Stimulated activated naive B cell treated with anti-CD40 and anti-IgM and Interleukin-4, amounts not matched to agents 10 μg/mL and 1 μg/mL and 100 μg/mL, for 72 hours (primary cell): ENCODE measurements at regions not wholly inside any gene's neighbourhood (a gene's known extent, or its start where the extent isn't known, plus 50 kb on each side); places are given as distances from the start of the nearest gene placed in this dataset.
"Not testable (repeated sequence)": the region's sequence is repeated elsewhere in the genome, so short reads cannot be mapped to it uniquely, and the experiment has no call there.

Experiments
- ATAC-seq, 2 donors: fragments of 150-1000 bp; cut with Tn5 transposase; replicated peaks; 2 replicates each; pipeline ENCODE4 v1.10.0; 2021; ENCODE audit warnings: moderate library complexity in 1 of 2
- DNase-seq: peaks from one replicate; pipeline ENCODE4 v3.0.0; 2021
- H3K27ac Mint-ChIP-seq: one replicate; pipeline ENCODE4 v1.8.0; 2022; ENCODE audit warnings: mild to moderate bottlenecking, mixed read lengths
- H3K27me3 Mint-ChIP-seq, 2 donors: one replicate each; pipeline ENCODE4 v1.8.0; 2022; ENCODE audit warnings: mixed read lengths in 2 of 2
- H3K36me3 Mint-ChIP-seq, 2 donors: one replicate each; pipeline ENCODE4 v1.8.0; 2022; ENCODE audit warnings: mixed read lengths in 2 of 2, mild to moderate bottlenecking in 1 of 2
- H3K4me1 Mint-ChIP-seq, 2 donors: one replicate each; pipeline ENCODE4 v1.8.0; 2022; ENCODE audit warnings: mixed read lengths in 2 of 2, mild to moderate bottlenecking in 1 of 2
- H3K4me3 Mint-ChIP-seq, 2 donors: one replicate each; pipeline ENCODE4 v1.8.0; 2022; ENCODE audit warnings: mild to moderate bottlenecking in 2 of 2, mixed read lengths in 2 of 2, moderate library complexity in 1 of 2
- H3K9me3 Mint-ChIP-seq, 2 donors: one replicate each; pipeline ENCODE4 v1.8.0; 2022; ENCODE audit warnings: mixed read lengths in 2 of 2, mild to moderate bottlenecking in 1 of 2

DNA sequence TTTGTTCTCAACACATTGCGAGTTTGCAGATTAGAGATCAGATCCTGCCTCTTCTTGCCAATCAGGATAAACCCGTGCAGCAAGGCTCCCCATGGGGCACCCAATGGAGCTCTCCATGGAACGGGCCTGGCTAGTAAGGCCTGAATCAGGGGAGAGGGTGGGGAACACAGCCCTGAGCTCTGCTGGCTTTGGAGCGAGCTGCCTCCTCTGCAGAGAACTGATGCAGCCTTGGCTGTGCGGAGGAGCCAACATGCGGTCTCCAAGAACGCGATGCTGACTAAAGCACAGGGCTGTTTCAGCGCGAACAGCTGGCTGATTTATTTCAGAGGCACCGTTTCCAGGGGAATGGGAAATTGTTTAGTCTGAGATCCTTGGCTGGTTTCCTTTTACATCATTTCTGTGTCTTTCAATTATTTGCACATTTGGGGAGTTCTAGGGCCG is 139.7 kb downstream of the TSEN15 start:
- DNase-seq (no peak), ATAC-seq (no peak)
- H3K4me1 Mint-ChIP-seq = no peaks in the 10 kb centered on the region
- H3K4me3 Mint-ChIP-seq = no peak overlapping the region
- no peaks in the 10 kb centered on the region for H3K9me3 Mint-ChIP-seq
- H3K27me3 Mint-ChIP-seq = peaks cover 5 to 25% of the 10 kb centered on the region in 2 donors
- H3K36me3 Mint-ChIP-seq = no peaks in the 10 kb centered on the region
- no peak overlapping the region for H3K27ac Mint-ChIP-seq

DNA sequence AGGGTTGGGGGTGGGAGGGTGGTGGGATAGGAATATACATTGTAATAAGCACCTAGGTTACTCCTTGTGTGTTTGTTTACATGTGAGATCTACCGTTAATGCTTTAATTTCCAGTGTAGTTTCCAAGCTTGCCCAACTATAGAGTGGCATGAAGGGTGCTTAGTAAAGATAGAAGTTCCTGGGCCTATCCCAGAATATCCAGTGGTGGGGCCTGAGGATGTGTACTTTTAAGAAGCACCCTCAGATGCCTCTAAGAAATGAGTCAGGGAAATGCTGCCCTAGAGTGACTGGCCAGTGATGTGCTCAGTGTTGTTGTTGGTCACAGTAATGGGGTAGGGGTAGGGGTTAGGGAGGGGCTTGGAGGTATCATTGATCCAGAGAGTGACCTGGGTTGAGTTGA is 141.3 kb downstream of the TSEN15 start:
- Mint-ChIP-seq H3K27me3 (peaks cover 5 to 25% of the 10 kb centered on the region in 2 donors), H3K4me3 (no peak overlapping the region), H3K4me1 (no peaks in the 10 kb centered on the region), H3K36me3 (no peaks in the 10 kb centered on the region), H3K9me3 (no peaks in the 10 kb centered on the region), H3K27ac (no peak overlapping the region)
- no peak for ATAC-seq
- no peak for DNase-seq

DNA sequence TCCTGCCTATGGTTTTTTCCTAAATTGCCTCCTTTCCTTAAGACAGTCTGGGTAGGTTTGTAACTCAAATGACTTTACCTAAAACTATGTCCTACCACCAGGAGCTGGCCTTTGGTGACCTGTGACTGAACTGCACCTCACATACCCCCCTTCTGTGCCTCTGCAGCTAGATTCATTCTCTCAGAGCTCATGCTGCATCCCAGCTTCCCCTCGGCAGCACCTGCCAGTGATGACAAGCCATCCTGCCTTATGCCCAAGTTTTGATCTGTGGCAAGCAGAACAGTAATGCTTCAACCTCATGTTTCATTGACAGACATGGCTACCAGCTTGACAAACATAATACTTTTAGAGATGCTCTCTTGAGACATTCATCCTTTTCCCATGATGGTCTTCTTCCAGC is 141.9 kb downstream of the TSEN15 start:
- no peak for ATAC-seq
- no peaks in the 10 kb centered on the region for H3K4me1 Mint-ChIP-seq
- H3K27me3 Mint-ChIP-seq = peaks cover 5 to 25% of the 10 kb centered on the region in 2 donors
- no peaks in the 10 kb centered on the region for H3K9me3 Mint-ChIP-seq
- H3K4me3 Mint-ChIP-seq = no peak overlapping the region
- H3K36me3 Mint-ChIP-seq = no peaks in the 10 kb centered on the region
- H3K27ac Mint-ChIP-seq = no peak overlapping the region
- DNase-seq = no peak

DNA sequence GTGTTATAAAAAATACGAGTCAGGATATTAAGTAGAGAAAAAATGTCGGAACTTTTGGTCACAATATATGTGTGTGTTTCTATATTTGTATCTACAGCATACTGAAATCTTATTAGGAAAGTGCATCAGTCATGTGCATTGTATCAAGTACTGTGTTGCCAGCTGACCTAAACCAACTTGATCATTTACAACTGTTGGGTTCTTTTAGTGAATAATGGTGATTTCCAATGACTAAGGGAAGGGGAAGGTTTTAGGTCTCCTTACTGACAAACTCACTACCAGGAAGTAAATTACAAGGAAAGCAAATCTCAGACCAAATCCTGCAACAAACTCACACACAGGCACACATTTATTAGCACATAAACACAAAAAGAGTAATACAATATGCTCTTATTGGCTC is 142.7 kb downstream of the TSEN15 start:
- Mint-ChIP-seq H3K4me3 (no peak overlapping the region), H3K9me3 (no peaks in the 10 kb centered on the region), H3K27ac (no peak overlapping the region), H3K36me3 (no peaks in the 10 kb centered on the region), H3K27me3 (peaks cover 5 to 25% of the 10 kb centered on the region in 2 donors), H3K4me1 (no peaks in the 10 kb centered on the region)
- DNase-seq (no peak), ATAC-seq (no peak)

DNA sequence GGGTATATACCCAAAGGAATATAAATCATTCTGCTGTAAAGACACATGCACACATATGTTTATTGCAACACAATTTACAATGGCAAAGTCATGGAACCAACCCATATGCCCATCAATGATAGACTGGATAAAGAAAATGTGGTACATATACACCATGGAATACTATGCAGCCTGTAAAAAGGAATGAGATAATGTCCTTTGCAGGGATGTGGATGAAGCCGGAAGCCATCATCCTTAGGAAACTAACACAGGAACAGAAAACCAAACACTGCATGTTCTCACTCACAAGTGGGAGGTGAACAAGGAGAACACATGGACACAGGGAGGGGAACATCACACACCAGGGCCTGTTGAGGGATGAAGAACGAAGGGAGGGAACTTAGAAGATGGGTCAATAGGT is 144.2 kb downstream of the TSEN15 start:
- not testable (repeated sequence) for DNase-seq, H3K9me3 Mint-ChIP-seq, H3K4me1 Mint-ChIP-seq, H3K4me3 Mint-ChIP-seq, H3K27ac Mint-ChIP-seq, ATAC-seq, H3K36me3 Mint-ChIP-seq
- peaks cover 0 to 17% of the 10 kb centered on the region in 2 donors for H3K27me3 Mint-ChIP-seq

DNA sequence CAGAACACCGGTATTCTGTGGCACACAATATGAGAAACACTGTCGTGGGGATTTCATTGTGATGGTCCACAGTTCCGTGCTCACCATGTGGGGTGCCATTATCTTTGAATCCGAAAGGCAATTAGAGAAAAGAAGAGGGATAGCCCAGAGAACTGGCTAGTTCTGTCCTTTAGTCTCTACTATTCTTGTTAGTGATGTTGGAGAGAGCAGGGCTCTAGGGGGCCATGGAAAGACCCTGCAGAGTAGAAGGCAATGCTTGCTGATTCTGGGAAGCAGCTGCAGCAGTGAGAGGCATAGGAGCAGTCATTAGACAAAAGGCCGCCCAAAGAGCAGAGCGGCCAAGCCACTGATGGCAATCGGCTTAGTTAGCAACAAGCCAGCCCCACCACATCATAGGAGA is 146.3 kb downstream of the TSEN15 start:
- H3K9me3 Mint-ChIP-seq = no peaks in the 10 kb centered on the region
- no peak overlapping the region for H3K27ac Mint-ChIP-seq
- H3K27me3 Mint-ChIP-seq = peaks cover 4 to 17% of the 10 kb centered on the region in 2 donors
- H3K4me1 Mint-ChIP-seq = no peaks in the 10 kb centered on the region
- ATAC-seq (no peak), DNase-seq (no peak)
- H3K36me3 Mint-ChIP-seq = no peaks in the 10 kb centered on the region
- no peak overlapping the region for H3K4me3 Mint-ChIP-seq

DNA sequence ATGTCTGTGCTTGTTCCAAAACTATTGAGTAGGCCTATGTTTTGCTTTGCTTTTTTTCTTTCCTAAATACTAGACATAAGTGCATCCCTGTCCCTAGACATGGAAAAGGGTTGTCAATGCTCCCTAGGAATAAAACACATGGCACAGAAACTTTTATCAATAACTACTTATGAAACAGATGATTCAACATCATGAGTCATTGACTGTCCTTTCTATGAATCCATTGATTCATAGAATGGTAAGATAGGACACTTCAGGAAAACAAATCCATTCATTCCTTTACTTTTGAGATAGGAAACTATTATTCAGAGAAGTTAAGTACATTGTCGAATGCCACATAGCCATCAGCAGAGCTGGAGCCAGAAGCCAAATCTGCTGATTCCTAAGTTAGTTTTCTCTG is 147.5 kb downstream of the TSEN15 start:
- H3K27ac Mint-ChIP-seq = no peak overlapping the region
- no peaks in the 10 kb centered on the region for H3K4me1 Mint-ChIP-seq
- H3K4me3 Mint-ChIP-seq = no peak overlapping the region
- peaks cover 4 to 8% of the 10 kb centered on the region in 2 donors for H3K27me3 Mint-ChIP-seq
- H3K9me3 Mint-ChIP-seq = no peaks in the 10 kb centered on the region
- H3K36me3 Mint-ChIP-seq = no peaks in the 10 kb centered on the region
- ATAC-seq (no peak), DNase-seq (no peak)

DNA sequence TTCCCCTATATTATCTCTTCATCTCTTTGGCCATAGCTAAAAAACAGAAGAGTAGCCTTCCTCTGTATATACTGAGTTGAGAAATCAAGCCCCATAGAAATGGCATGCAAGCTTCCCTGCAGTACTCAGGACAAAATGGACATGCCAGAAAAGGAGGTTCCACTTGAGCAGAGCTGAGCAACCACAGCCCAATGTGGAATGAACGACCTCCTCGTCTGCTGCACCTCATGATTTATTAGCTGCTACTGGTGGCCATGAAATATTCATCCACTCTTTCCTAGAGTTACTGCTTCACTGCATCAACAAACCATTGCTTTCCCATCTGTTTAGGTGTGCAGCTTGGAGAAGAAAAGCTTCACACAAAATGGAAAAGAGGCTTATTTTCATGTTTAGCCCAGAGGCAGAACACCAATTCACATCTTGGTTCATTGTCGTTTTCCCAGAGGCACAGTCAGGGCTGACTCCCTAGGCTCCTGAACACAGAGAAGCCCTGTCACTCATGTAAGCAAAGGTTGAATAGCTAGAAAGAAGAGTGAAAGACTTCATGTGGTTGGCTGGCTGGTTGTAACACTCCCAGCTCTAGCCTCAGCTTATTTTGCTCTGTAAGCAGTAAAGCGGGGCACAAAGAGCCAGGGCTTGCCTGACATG is 148.0 kb downstream of the TSEN15 start:
- H3K9me3 Mint-ChIP-seq = no peaks in the 10 kb centered on the region
- ATAC-seq (no peak), DNase-seq (no peak)
- no peaks in the 10 kb centered on the region for H3K36me3 Mint-ChIP-seq
- H3K4me3 Mint-ChIP-seq = no peak overlapping the region
- no peaks in the 10 kb centered on the region for H3K4me1 Mint-ChIP-seq
- no peak overlapping the region for H3K27ac Mint-ChIP-seq
- peaks cover 4 to 8% of the 10 kb centered on the region in 2 donors for H3K27me3 Mint-ChIP-seq

DNA sequence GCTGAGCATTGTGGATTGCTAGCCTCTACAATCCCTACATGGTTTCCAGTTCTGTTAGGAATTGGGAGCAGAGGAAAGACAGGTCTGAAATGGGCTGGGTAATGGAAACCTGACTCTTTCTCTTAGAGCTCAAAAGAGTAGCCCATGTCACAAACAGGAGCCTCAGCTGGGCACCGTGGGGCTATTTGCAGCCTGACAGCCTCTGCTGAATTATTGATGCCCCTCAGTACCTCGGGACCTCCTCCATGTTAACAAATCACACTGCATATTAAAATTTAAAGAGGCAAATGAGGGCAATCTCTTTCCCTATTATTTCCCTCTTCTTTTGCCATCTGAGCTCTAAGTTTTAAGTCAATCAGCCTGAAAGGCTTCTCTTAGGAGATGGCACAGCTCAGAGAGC is 157.1 kb downstream of the TSEN15 start:
- no peak for DNase-seq
- ATAC-seq = no peak
- peaks cover 11 to 16% of the 10 kb centered on the region in 2 donors for H3K4me1 Mint-ChIP-seq
- H3K36me3 Mint-ChIP-seq = no peaks in the 10 kb centered on the region
- no peak overlapping the region for H3K4me3 Mint-ChIP-seq
- H3K27ac Mint-ChIP-seq = no peak overlapping the region
- H3K9me3 Mint-ChIP-seq = peaks cover 0 to 2% of the 10 kb centered on the region in 2 donors
- no peaks in the 10 kb centered on the region for H3K27me3 Mint-ChIP-seq

DNA sequence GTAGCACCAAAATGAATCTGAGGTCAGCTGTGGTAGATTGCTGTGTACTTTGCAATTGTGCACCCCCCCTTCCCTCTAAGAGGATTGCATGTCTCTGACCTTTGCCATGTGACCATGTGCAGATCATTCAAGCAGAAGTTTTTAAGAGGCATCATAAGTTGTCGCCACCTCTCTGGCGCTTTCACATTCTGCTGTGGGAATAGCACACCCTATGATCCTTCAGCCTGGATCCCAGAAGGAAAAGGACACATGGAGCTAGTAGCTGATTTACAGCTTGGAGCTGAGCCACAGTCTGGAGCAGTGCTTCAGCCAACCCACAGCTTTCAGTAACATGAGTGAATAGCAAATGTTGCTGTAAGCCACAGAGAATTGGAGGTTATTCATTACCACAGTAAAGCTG is 158.5 kb downstream of the TSEN15 start:
- Mint-ChIP-seq H3K36me3 (no peaks in the 10 kb centered on the region), H3K9me3 (peaks cover 0 to 2% of the 10 kb centered on the region in 2 donors), H3K27me3 (no peaks in the 10 kb centered on the region), H3K27ac (no peak overlapping the region), H3K4me1 (peaks cover 11 to 16% of the 10 kb centered on the region in 2 donors), H3K4me3 (no peak overlapping the region)
- DNase-seq = no peak
- no peak for ATAC-seq

DNA sequence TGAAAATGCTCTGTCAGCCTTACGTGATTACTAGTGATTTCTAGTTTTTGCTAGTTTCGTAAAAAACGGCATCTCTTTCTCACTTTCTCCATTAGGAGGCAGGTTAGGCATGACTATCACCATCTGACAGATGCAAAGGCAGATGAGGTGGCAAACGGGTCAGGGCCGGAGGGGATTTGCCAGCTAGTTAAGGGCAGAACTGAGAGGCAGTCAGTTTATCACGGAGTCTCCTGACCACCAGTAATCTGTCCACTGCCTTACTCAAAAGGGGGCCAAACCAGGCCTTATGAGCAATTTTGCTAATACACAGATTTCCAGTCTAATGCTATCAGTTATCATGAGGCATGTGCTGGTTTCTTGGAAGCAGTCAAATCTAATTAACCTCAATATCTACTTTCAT is 159.3 kb downstream of the TSEN15 start:
- H3K27me3 Mint-ChIP-seq = no peaks in the 10 kb centered on the region
- no peak overlapping the region for H3K27ac Mint-ChIP-seq
- no peak for ATAC-seq
- H3K36me3 Mint-ChIP-seq = no peaks in the 10 kb centered on the region
- H3K9me3 Mint-ChIP-seq = peaks cover 0 to 2% of the 10 kb centered on the region in 2 donors
- H3K4me1 Mint-ChIP-seq = peaks cover 11 to 16% of the 10 kb centered on the region in 2 donors
- no peak for DNase-seq
- H3K4me3 Mint-ChIP-seq = no peak overlapping the region

DNA sequence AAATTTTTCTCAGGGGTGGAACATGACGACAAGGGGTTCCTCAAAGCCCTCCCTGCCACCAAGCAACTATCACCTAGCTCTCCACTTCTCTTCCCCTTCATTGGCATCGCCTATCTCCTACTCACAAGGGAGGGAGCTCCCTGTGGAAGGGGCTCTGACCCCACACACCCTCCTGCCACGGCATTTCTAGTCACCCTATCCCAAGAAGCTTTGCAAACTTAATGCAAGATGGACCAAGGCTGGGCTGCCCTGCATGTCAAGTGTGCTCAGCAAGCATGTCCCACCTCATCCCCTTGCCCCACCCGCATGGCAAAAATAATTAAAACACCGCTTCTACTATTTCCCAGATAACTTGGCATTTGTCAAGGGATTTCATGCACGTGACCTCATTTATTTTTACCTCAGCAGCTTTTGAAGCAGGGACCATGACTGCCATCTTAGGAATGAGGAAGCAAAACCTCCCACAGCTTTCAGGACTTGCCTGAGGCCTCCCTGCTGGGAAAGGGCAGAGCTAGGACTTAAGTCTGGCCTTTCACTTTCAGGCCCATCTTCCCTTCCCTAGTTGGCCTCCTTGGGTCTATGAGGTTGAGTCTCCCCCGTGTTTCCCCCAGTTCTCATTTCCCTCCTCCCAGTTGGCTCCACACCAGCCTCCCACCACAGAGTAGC is 161.3 kb downstream of the TSEN15 start:
- H3K4me1 Mint-ChIP-seq = peaks cover 11 to 16% of the 10 kb centered on the region in 2 donors
- peaks cover 0 to 5% of the 10 kb centered on the region in 2 donors for H3K27me3 Mint-ChIP-seq
- H3K36me3 Mint-ChIP-seq = no peaks in the 10 kb centered on the region
- DNase-seq (no peak), ATAC-seq (peak; percentile 60 to 65)
- H3K4me3 Mint-ChIP-seq = no peak overlapping the region
- peak overlapping the region; percentile 3 for H3K27ac Mint-ChIP-seq
- H3K9me3 Mint-ChIP-seq = peaks cover 0 to 2% of the 10 kb centered on the region in 2 donors

DNA sequence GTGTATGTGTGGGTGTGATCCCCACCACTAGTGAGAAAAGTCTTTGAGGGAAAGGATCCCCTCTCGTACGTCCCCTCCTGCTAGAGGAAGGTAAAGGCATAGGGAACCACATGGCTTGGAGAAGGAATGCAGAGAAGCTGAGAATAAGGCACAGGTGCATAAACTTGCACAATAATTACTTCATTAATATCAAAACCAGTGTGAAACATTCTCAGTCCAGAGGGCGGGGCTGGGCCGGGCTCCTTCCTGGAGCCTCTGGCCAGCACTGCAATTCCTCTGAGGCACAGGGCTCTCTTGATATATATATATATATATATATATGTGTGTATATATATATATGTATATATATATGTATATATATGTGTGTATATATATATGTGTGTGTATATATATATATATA is 162.6 kb downstream of the TSEN15 start:
- Mint-ChIP-seq H3K36me3 (no peaks in the 10 kb centered on the region), H3K4me3 (no peak overlapping the region), H3K27ac (no peak overlapping the region), H3K27me3 (peaks cover 0 to 5% of the 10 kb centered on the region in 2 donors), H3K4me1 (peaks cover 11 to 16% of the 10 kb centered on the region in 2 donors), H3K9me3 (peaks cover 0 to 2% of the 10 kb centered on the region in 2 donors)
- DNase-seq (no peak), ATAC-seq (no peak)

DNA sequence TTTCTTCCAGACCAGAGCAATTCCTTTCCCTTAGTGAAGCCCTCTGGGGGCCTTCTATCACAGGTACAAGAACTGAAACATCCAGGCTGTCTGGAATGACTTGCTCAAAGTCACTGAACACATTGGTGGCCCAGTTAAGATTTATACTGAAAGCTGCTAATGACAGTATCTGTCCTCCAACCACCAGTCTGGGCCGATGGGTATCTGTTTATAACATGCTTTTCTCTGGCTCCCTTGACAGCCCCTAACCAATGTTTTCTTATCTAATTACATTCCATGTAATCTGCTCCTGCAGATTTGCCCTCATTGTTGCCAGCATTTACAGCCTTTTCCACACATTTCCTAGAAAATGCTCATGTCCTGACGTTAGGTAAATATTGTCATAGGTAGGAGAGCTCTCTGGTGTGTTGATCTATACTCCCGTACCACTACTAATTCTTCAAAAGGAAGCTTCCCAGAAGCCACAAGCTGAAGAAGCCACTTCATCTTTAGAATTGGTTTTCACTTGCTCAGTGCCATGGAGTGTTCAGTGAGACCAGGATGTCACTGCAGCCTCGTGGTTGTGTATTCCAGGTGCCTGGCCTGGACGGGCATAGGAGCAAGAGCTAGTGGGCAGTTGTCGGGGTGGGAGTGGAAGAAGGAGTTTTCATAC is 163.9 kb downstream of the TSEN15 start:
- ATAC-seq (no peak), DNase-seq (no peak)
- Mint-ChIP-seq H3K27me3 (peaks cover 0 to 5% of the 10 kb centered on the region in 2 donors), H3K4me3 (no peak overlapping the region), H3K27ac (no peak overlapping the region), H3K36me3 (no peaks in the 10 kb centered on the region), H3K9me3 (peaks cover 0 to 2% of the 10 kb centered on the region in 2 donors), H3K4me1 (peaks cover 11 to 16% of the 10 kb centered on the region in 2 donors)
